Keratinocyte (primary cell): ENCODE measurements at regions not wholly inside any gene's neighbourhood (a gene's known extent, or its start where the extent isn't known, plus 50 kb on each side); places are given as distances from the start of the nearest gene placed in this dataset.

Experiments used
- DNase-seq: peaks from one replicate; pipeline ENCODE4 v3.0.0-alpha.2; 2011; ENCODE audit warnings: low read depth, missing footprints, low spot score
- FAIRE-seq: peaks from 2 replicates; lab custom pipeline; 2011; peaks lifted over from hg19 to GRCh38; lab: Jason Lieb, UNC
- H2AFZ ChIP-seq: 2 replicates; pipeline ENCODE4 v1.6.0; 2012; ENCODE audit warnings: low read length, control low read depth, inconsistent platforms; ENCODE audit not compliant: control insufficient read depth
- H3K27ac ChIP-seq: 2 replicates; pipeline ENCODE4 v1.5.1; 2011; ENCODE audit warnings: low read length; ENCODE audit not compliant: control insufficient read depth, insufficient read depth
- H3K27me3 ChIP-seq: 3 replicates; pipeline ENCODE4 v1.6.0; 2011; ENCODE audit warnings: low read length; ENCODE audit not compliant: control insufficient read depth, insufficient read depth; ENCODE audit errors: extremely low read depth
- H3K36me3 ChIP-seq, 2 experiments: 2 replicates in 1 of 2; 3 replicates in 1 of 2; pipeline ENCODE4 v1.5.1; 2011; ENCODE audit warnings: low read length in 2 of 2, mild to moderate bottlenecking in 1 of 2; ENCODE audit not compliant: control insufficient read depth in 2 of 2, insufficient read depth in 2 of 2; ENCODE audit errors: extremely low read depth in 1 of 2
- H3K4me1 ChIP-seq: 3 replicates; pipeline ENCODE4 v1.5.1; 2011; ENCODE audit warnings: low read length; ENCODE audit not compliant: control insufficient read depth, insufficient read depth; ENCODE audit errors: extremely low read depth
- H3K4me2 ChIP-seq: 3 replicates; pipeline ENCODE4 v1.6.0; 2011; ENCODE audit warnings: low read depth, low read length; ENCODE audit not compliant: control insufficient read depth, insufficient read depth; ENCODE audit errors: extremely low read depth
- H3K4me3 ChIP-seq, 3 experiments: fragments of 200-600 bp in 1 of 3; sonication (generic) in 1 of 3; 2 replicates in 2 of 3; 3 replicates in 1 of 3; pipeline ENCODE4 v1.5.1; 2011 to 2016; ENCODE audit warnings: low read length in 3 of 3, mild to moderate bottlenecking in 3 of 3, control low read depth in 2 of 3, inconsistent platforms in 1 of 3, low read depth in 1 of 3, mixed read lengths in 1 of 3, mixed run types in 1 of 3, moderate library complexity in 1 of 3; ENCODE audit not compliant: control insufficient read depth in 2 of 3, insufficient read depth in 2 of 3; ENCODE audit errors: extremely low read depth in 1 of 3
- H3K79me2 ChIP-seq: 2 replicates; pipeline ENCODE4 v1.6.0; 2012; ENCODE audit warnings: low read length; ENCODE audit not compliant: control insufficient read depth, insufficient read depth
- H3K9ac ChIP-seq: 3 replicates; pipeline ENCODE4 v1.6.0; 2011; ENCODE audit warnings: low read length; ENCODE audit not compliant: control insufficient read depth, insufficient read depth; ENCODE audit errors: extremely low read depth
- H3K9me1 ChIP-seq: 3 replicates; pipeline ENCODE4 v1.6.0; 2011; ENCODE audit warnings: low read length; ENCODE audit not compliant: control insufficient read depth, insufficient read depth; ENCODE audit errors: extremely low read depth
- H3K9me3 ChIP-seq: 2 replicates; pipeline ENCODE4 v1.5.1; 2012; ENCODE audit warnings: low read depth, low read length; ENCODE audit not compliant: control insufficient read depth
- H4K20me1 ChIP-seq: 3 replicates; pipeline ENCODE4 v1.6.0; 2011; ENCODE audit warnings: low read length; ENCODE audit not compliant: control insufficient read depth, insufficient read depth; ENCODE audit errors: extremely low read depth
- CTCF ChIP-seq, 3 experiments: IDR thresholded peaks in 1 of 3; conservative IDR thresholded peaks in 1 of 3; optimal IDR thresholded peaks in 1 of 3; 2 replicates in 2 of 3; 3 replicates in 1 of 3; pipeline versions ENCODE3 to v1.5.1; 2011; ENCODE audit warnings: low read length in 3 of 3, mild to moderate bottlenecking in 3 of 3, moderate library complexity in 2 of 3, control low read depth in 1 of 3, inconsistent platforms in 1 of 3; ENCODE audit not compliant: insufficient read depth in 2 of 3; ENCODE audit errors: extremely low read depth in 1 of 3
- EZH2 ChIP-seq: IDR thresholded peaks from one replicate; pipeline ENCODE4 v1.6.1; 2012; ENCODE audit warnings: inconsistent platforms, mild to moderate bottlenecking, low read length, moderate library complexity
- dilution Hi-C: fragments of 300-500 bp; cut with MboI; formaldehyde crosslinking; loops from one replicate; pipeline ENCODE4 v1.7.0; 2020; ENCODE audit warnings: low sequenced_read_pairs; ENCODE audit not compliant: extremely low pct_ligation_motif_present

- no peak overlapping the region for H3K27ac ChIP-seq
- no peak for DNase-seq
Measured at GRCh38 chr3:161796780-161797179, 300.2 kb downstream of the OTOL1 start.

GRCh38 chr3:161798016-161798415 lies 301.4 kb downstream of the OTOL1 start:
- Histone ChIP-seq H3K9me3 (no peaks in the 10 kb centered on the region), H3K4me2 (no peak overlapping the region), H3K9me1 (no peaks in the 10 kb centered on the region), H3K4me3 (no peak overlapping the region), H3K79me2 (no peaks in the 10 kb centered on the region), H3K36me3 (no peaks in the 10 kb centered on the region), H3K27ac (no peak overlapping the region), H3K9ac (no peak overlapping the region), H3K4me1 (no peaks in the 10 kb centered on the region), H2AFZ (no peak overlapping the region), H4K20me1 (no peaks in the 10 kb centered on the region), H3K27me3 (no peaks in the 10 kb centered on the region)
- dilution Hi-C loops, result no loop called here
- FAIRE-seq (no peak), DNase-seq (no peak)
- no peak for TF ChIP-seq CTCF (optimal IDR thresholded peaks at IDR 0.05 in 1 of 3, IDR thresholded peaks at IDR 0.05 in 1 of 3, conservative IDR thresholded peaks at IDR 0.05 in 1 of 3; ENCODE audit: extremely low read depth in 1 of 3, insufficient read depth in 2 of 3, low read length in 3 of 3)
- TF ChIP-seq EZH2, result no peak

More at GRCh38 chr3:161796780-161797179, 300.2 kb downstream of the OTOL1 start:
- Histone ChIP-seq H4K20me1 (no peaks in the 10 kb centered on the region), H3K27me3 (no peaks in the 10 kb centered on the region), H3K36me3 (no peaks in the 10 kb centered on the region), H3K9ac (no peak overlapping the region), H3K4me2 (no peak overlapping the region), H3K9me3 (no peaks in the 10 kb centered on the region), H3K4me1 (no peaks in the 10 kb centered on the region), H2AFZ (no peak overlapping the region), H3K79me2 (no peaks in the 10 kb centered on the region), H3K4me3 (no peak overlapping the region), H3K9me1 (no peaks in the 10 kb centered on the region)
- dilution Hi-C loops, result no loop called here
- TF ChIP-seq EZH2 (no peak), CTCF (optimal IDR thresholded peaks at IDR 0.05 in 1 of 3, IDR thresholded peaks at IDR 0.05 in 1 of 3, conservative IDR thresholded peaks at IDR 0.05 in 1 of 3; ENCODE audit: extremely low read depth in 1 of 3, insufficient read depth in 2 of 3, low read length in 3 of 3) (no peak)
- no peak for FAIRE-seq
